ENCODE measurements at regions not wholly inside any gene's neighbourhood (a gene's known extent, or its start where the extent isn't known, plus 50 kb on each side); places are given as distances from the start of the nearest gene placed in this dataset.
"Not testable (repeated sequence)": the region's sequence is repeated elsewhere in the genome, so short reads cannot be mapped to it uniquely, and the experiment has no call there.

- DNase-seq: no peak
These were observed 627.2 kb upstream of the SLITRK6 start for GRCh38 chr13:86426437-86426836.

- DNase-seq: no peak
These were observed 630.5 kb upstream of the SLITRK6 start for GRCh38 chr13:86429756-86430155.

GRCh38 chr13:86438034-86438433 lies 638.8 kb upstream of the SLITRK6 start:
- DNase-seq: no peak

DNA sequence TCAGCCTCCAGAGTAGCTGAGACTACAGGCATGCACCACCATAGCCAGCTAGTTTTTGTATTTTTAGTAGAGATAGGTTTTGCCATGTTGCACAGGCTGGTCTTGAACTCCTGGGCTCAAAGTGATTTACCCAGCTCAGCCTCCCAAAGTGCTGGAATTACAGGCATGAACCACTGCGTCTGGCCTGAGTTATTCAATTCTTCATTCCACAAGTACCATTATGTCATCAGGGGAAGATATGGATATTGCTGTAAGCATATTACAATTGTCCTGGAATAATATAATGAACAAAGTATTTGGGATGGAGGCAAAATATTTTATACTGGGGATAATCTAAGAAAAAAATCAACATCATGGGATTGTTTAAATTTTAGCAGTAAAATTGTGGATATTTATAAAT lies 646.0 kb upstream of the SLITRK6 start:
- no peak for DNase-seq

GRCh38 chr13:86445672-86446071 lies 646.5 kb upstream of the SLITRK6 start:
- DNase-seq: no peak

GRCh38 chr13:86446311-86446710 lies 647.1 kb upstream of the SLITRK6 start:
- no peak for DNase-seq

DNA sequence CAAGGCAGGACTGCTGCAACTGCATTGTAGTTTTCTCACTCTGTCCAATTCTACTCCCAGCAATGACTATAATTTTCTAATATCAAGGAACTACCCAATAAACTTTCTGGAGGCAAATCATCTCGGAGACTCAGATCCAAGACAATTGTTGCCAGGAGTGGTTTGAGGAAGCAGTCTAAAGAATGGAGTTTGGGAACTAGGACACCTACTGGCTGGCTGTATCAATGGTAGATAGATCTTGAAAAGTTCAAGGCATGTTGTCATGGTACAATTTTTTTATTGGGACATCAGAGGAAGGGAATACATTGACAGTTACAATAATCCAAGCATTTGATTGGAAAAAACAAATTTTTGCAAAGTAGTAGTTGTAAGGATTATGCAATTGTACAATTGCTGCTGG lies 648.3 kb upstream of the SLITRK6 start:
- DNase-seq: peak in 1 of 2 experiments; percentile 21

DNA sequence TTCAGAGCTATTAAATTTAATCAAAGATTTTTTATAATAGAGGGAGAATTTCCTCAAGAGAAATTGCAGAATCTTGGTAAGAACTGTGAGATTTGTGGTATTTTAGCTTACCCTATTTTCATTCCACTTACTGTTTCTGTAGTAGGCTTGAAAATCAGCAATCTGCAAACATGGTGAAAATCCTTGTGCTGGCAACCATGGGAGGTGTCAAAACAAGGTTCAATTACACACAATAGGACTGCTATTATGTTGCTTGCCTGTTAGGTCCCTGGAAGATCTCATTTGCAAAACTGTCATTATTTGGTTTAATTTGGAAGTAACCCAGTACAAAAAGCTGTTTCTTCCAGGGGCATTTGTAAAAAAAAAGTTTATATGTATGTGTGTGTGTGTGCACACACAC lies 662.8 kb upstream of the SLITRK6 start:
- DNase-seq: no peak

DNA sequence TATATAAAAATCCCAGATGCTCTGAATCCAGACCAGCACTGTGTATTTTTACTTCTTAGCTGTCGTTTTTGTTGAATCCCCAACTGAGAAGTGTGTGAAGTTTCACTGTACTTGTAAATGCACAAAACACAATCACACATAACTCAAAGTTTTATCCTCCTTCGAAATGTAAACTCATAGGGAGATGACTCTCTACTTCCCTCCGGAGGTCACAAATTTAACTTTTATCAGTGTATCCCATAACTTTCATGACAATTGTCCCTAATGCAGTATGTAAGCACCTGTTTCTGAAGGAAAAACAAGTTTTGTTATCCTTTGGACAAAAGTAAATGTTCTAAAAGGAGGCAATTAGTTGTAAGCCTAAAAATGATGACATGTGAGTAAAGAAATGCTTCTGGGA lies 665.0 kb upstream of the SLITRK6 start:
- DNase-seq: peak in 1 of 2 experiments; percentile 16

DNA sequence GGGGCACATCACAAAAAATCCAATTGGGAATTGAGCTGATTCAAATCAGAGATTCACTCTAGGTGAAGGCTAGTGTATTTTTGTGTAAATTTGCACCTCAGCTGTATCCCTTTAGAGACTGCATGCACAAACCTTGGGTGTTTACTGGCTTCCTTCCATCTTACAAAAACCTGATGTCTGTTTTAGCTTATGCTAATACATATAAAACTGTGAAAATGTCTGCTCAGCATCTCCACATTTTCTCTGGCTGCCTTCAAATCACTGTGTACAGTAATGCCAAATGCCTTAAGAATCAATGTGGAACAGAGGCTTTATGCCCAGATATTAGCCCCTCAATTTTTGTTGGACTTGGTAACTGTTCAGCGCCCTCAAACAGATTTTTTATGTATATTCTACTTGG lies 675.8 kb upstream of the SLITRK6 start:
- no peak for DNase-seq

DNA sequence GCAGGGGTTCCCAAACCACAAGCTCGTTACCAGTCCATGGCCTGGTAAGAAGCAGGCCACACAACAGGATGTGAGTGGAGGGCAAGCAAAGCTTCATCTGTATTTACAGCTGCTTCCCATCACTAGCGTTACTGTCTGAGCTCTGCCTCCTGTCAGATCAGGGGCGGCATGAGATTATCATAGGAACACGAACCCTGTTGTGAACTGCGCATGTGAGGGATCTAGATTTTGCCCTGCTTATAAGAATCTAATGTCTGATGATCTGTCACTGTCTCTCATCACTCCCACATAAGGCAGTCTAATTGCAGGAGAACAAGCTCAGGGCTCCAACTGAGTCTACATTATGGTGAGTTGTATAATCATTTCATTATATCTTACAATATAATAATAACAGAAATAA lies 677.4 kb upstream of the SLITRK6 start:
- DNase-seq: no peak

- no peak for DNase-seq
These were observed 687.4 kb upstream of the SLITRK6 start for GRCh38 chr13:86486582-86486981.

DNA sequence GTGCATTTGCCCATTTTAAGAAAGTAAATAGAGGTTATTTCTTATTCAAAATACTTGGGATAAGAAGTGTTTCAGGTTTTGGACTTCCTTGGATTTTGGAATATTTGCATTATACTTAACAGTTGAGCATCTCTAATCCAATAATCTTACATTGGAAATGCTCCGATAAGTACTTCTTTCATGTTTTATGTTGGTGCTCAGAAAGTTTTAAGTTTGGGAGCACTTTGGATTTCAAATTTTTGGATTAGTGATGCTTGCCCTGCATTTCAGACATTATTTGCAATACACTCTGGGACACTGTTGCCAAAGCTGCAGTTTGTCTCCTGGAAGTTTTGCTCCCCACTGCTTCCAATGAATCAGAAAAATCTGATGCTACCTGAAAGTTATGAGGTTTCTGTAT lies 691.9 kb upstream of the SLITRK6 start:
- DNase-seq: no peak

DNA sequence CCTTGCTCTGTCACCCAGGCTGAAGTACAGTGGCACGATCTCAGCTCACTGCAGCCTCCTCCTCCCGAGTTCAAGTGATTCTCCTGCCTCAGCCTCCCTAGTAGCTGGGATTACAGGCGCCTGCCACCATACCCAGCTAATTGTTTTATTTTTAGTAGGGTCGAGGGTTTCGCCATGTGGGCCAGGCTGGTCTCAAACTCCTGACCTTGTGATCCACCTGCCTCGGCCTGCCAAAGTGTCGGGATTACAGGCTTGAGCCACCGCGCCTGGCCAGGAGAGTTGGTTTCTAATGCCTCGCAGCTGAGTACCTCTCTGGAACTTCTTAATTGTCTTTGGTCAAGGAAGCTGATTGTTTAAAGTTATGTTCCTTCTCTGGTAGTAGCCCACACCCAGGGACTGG lies 702.7 kb upstream of the SLITRK6 start:
- not testable (repeated sequence) for DNase-seq

DNA sequence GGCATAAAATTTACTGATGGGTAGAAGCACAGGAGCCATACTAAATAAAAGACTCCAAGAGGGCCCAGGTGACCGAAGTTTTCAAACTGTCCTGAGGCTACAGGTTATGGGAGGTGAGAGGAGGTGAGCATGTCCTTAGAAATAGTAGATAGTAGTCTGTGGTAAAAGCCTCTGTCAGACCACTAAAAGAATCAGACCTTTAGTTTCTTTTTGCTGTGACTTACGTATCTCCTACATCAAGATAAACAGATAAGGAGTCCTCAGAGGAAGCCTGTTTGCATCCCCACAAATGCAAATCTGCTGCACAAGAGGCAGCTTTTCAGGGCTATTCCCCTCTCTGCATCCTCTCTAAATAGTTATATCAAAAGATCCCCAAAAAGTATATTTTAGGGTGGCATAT lies 711.6 kb upstream of the SLITRK6 start:
- DNase-seq: no peak

GRCh38 chr13:86541461-86541860 lies 742.2 kb upstream of the SLITRK6 start:
- DNase-seq: no peak

DNA sequence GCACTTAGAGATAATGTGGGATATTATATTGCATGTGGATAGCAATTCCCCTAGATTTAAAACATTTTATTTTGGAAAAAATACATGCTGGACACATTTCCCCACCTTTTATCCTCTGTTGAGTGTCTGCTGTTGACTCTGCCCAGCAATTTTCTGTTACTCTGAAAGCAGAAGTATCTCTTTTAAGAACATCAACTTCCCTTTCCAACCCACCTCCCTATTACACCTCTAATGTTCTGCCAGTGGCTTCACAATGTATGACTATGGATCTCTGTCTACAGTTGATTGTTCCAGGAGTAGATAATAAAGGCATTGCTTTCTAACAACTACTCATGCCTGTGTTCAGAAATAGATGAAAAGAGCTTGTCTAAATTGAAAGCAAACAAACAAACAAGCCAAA lies 754.8 kb upstream of the SLITRK6 start:
- no peak for DNase-seq

GRCh38 chr13:86559901-86560300 lies 760.7 kb upstream of the SLITRK6 start:
- DNase-seq: no peak

DNA sequence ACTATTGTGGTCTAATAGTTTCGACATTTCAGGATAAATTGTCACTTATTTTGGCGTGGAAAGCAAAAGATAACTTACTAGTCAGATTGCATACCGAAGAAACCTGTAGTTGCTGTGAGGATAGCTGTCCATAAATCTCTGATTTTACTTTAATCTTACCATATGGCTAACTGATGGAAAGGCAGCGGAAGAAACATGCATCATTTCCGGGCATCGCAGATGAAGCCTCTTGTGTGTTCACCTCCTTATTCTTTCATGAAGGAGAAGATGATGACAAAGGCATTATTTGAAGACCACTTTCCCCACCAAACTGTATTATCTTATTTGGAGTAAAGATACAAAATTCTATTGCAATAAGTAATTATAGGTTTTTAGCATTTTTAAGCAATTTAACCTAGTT lies 763.6 kb upstream of the SLITRK6 start:
- DNase-seq: no peak

DNA sequence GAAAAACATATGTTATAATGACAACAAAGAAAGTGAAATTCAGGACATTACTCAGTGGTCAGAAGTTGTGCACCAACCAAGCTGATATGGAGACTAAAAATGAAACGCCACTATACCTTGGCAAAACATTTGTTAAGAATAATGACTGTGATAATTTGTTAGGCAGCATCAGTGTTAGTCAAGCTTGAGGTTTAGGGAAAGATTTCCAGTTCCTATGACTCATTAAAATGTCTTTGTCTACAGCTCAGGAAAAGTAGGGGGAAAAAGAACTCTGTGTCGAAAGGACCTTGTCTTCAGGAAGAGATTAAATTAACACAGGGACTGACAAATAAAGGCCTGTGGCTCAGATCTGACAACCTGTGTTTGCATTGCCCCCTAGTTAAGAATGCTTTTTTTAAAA lies 764.1 kb upstream of the SLITRK6 start:
- DNase-seq: peak in 1 of 2 experiments; percentile 36

DNA sequence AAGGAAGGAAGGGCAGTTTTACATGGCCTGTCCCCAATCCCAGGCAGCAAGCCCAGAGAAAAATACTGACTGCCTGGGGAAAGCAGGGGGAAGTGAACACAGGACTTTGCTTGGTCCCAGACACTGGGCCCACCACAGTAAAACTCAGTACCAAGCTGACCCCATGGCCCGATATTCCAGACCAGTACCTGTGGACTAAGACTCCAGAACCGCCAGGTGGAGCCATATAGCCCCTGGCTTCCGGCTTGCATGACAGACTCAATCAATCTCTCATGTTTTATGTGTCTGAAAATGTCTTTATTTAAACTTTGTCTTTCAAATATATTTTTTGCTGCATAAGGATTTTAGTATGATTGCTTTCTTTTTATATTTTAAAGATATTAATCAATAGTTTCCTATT lies 767.9 kb upstream of the SLITRK6 start:
- no peak for DNase-seq

DNA sequence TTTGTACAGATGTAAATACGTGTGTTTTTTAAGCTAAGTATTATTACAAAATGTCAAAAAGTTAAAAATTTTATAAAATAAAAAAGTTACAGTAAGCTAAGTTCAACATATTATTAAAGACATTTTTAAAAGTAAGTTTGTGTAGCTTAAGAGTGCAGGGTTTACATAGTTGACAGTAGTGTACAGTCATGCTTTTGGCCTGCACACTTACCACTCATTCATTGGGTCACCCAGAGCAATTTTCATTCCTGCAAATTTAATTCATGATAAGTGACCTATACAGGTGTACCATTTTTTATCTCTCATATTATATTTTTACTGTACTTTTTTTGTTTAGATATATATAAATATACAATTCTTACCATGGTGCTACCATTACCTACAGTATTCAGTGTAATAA lies 769.9 kb upstream of the SLITRK6 start:
- DNase-seq: no peak

DNA sequence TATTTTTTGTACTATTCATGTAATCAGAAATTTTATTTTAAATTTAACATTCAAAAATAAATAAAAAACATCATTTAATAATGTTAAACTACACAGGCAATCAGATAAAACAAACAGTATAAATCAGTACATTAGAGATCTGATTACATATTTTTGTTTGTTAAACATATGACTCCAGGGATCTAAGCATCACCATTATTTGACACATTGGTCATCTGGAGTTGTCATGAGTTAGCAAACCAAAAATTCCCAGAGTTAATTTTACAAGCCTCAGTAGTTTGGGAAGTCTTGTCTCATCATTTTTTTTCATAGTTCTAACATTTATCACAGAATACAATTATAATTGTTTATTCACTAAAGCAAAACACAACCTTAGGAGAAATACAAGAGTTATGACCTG lies 770.8 kb upstream of the SLITRK6 start:
- no peak for DNase-seq

DNA sequence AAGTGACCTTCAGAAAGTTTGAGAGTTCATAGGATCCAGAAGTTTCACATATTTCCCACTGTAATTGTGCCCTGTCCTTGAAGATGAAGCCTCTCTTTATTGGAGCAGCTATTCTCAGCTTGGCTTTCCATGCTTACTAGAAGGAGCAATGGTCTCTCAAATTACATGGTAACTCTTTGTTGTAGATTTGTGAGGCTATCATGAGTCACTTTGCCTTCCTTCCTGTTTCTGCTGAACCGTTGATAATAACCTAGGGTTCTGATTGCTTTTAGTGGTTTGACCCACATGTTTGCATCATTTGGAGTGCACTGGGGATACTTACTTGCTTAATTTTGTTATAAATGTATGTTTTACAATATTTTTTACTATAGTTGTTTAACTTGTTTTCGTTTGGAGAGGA lies 772.9 kb upstream of the SLITRK6 start:
- peak; percentile 19 to 80 for DNase-seq

DNA sequence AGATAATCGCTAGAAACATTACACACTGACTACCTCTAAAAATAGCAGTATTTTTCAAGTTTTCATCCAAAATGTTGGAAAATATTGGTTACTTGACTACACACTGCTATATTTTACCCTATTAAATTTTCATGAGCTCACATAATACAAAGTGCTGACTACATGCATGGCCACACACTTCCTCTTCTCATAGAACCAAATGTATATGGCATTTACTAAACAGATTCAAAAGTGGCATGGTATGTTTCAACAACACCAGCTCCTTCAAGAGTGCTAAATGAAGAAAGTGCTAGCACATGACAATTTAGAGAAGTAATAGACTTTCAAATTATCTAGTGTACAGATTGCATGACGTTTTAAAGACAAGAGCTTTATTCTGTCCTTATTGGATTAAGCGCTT lies 780.4 kb upstream of the SLITRK6 start:
- no peak for DNase-seq

GRCh38 chr13:86581706-86582105 lies 782.5 kb upstream of the SLITRK6 start:
- DNase-seq: no peak
